ENCODE measurements at regions not wholly inside any gene's neighbourhood (a gene's known extent, or its start where the extent isn't known, plus 50 kb on each side); places are given as distances from the start of the nearest gene placed in this dataset.

DNA sequence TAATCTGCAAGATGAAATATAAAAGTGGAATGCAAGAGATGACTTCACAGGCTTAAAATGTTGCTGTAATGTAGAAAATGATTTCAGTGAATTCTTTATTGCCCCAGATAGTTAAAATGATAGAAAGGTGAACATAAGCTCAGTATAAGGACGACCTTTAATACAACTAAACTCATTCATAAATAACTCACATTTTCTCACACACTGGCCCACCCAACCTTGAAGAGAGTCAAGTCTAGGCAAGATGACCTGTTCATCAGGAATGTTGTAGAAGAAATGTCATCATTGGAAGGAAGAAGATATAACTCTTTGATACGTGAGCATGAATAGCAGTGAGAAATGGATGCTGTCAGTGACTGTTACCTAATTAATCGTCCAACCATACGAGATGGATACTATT, 111.1 kb upstream of the SASH1 start:
- no peak for DNase-seq (ENCODE audit: low spot score in 2 of 2)
- intact Hi-C loops (cut with DNase I; ENCODE audit: low total_unique reads): no loop called here
- 54 to 60% methylated on average over 4 of the region's 4 CpGs for WGBS, 2 donors

DNA sequence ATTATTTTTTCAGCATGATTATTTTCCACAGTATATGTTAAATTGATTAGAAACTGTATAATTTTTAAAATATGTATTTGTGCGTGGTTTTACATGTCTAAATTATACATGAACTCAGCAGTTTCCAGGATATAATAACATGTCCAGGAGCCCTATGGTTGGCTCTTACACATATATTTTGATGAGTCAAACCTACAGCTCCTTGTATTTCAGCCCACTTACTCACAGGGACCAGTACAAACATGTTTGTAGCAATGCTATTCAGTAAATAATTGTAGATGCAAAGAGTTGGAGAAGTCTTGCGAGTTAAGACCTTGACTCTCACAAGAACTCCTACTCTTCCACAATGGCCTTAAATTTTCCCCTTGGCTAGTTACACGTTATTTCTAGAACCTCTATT, 107.2 kb upstream of the SASH1 start:
- intact Hi-C loops (cut with DNase I; ENCODE audit: low total_unique reads): no loop called here
- WGBS, 2 donors: 54 to 64% methylated on average over 3 of the region's 3 CpGs

More for the DNA sequence above, 111.1 kb upstream of the SASH1 start:
- TF ChIP-seq POLR2A (IDR thresholded peaks at IDR 0.05): no peak
- TF ChIP-seq, protein P1, sequence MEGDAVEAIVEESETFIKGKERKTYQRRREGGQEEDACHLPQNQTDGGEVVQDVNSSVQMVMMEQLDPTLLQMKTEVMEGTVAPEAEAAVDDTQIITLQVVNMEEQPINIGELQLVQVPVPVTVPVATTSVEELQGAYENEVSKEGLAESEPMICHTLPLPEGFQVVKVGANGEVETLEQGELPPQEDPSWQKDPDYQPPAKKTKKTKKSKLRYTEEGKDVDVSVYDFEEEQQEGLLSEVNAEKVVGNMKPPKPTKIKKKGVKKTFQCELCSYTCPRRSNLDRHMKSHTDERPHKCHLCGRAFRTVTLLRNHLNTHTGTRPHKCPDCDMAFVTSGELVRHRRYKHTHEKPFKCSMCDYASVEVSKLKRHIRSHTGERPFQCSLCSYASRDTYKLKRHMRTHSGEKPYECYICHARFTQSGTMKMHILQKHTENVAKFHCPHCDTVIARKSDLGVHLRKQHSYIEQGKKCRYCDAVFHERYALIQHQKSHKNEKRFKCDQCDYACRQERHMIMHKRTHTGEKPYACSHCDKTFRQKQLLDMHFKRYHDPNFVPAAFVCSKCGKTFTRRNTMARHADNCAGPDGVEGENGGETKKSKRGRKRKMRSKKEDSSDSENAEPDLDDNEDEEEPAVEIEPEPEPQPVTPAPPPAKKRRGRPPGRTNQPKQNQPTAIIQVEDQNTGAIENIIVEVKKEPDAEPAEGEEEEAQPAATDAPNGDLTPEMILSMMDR (IDR thresholded peaks at IDR 0.05): no peak
- H3K4me3 ChIP-seq (ENCODE audit: low read depth, poor library complexity, severe bottlenecking): no peak overlapping the region

DNA sequence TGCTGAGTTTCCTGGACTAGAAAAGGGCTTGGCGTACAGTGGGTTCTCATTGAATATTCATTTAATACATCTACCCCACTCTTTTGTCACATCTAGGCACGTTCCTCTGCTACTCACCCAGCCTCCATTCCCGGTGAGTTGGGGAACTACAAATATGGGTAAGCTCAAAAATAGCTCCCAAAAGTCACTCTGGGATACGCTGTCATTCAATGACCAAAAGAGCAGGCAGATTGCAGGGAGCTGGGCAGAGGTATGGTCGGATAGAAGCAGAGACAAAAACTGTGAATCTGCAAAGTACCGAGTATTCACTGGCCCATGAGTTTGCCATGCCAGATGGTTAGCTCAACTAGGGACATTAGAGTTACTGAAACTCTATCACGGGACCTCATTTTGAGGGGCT, 103.9 kb upstream of the SASH1 start:
- intact Hi-C loops (cut with DNase I; ENCODE audit: low total_unique reads): no loop called here
- 87 to 93% methylated on average over 7 of the region's 7 CpGs for WGBS, 2 donors

More for the DNA sequence above, 107.2 kb upstream of the SASH1 start:
- no peak overlapping the region for H3K4me3 ChIP-seq (ENCODE audit: low read depth, poor library complexity, severe bottlenecking)
- no peak for DNase-seq (ENCODE audit: low spot score in 2 of 2)
- TF ChIP-seq POLR2A (IDR thresholded peaks at IDR 0.05): no peak
- TF ChIP-seq, protein P1 (IDR thresholded peaks at IDR 0.05): no peak

DNA sequence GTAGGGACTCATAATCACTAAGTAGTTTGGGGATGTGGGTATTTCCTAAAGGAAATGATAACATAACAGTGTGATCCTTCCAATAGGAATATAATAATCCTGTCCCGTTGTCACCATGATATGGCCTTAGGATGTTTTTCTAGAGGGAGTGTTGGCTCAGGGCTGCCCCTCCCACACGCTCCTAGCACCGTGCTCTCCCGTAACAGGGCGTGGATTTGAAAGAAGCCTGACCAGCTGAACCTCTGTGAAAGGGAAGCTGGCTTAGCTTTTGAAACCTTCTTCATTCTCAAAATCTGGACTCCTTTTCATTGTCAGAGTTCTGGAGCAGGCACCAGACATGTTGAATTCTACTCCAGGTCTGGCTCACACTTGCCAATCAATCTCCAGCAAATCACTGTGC, 103.4 kb upstream of the SASH1 start:
- no peak overlapping the region for H3K4me3 ChIP-seq (ENCODE audit: low read depth, poor library complexity, severe bottlenecking)
- WGBS, 2 donors: 37 to 58% methylated on average over 5 of the region's 5 CpGs
- intact Hi-C loops (cut with DNase I; ENCODE audit: low total_unique reads): no loop called here
- no peak for DNase-seq (ENCODE audit: low spot score in 2 of 2)
- TF ChIP-seq, protein P1 (IDR thresholded peaks at IDR 0.05): no peak
- TF ChIP-seq POLR2A (IDR thresholded peaks at IDR 0.05): no peak

More for the DNA sequence above, 103.9 kb upstream of the SASH1 start:
- TF ChIP-seq POLR2A (IDR thresholded peaks at IDR 0.05): no peak
- TF ChIP-seq, protein P1 (IDR thresholded peaks at IDR 0.05): no peak
- H3K4me3 ChIP-seq (ENCODE audit: low read depth, poor library complexity, severe bottlenecking): no peak overlapping the region
- no peak for DNase-seq (ENCODE audit: low spot score in 2 of 2)

DNA sequence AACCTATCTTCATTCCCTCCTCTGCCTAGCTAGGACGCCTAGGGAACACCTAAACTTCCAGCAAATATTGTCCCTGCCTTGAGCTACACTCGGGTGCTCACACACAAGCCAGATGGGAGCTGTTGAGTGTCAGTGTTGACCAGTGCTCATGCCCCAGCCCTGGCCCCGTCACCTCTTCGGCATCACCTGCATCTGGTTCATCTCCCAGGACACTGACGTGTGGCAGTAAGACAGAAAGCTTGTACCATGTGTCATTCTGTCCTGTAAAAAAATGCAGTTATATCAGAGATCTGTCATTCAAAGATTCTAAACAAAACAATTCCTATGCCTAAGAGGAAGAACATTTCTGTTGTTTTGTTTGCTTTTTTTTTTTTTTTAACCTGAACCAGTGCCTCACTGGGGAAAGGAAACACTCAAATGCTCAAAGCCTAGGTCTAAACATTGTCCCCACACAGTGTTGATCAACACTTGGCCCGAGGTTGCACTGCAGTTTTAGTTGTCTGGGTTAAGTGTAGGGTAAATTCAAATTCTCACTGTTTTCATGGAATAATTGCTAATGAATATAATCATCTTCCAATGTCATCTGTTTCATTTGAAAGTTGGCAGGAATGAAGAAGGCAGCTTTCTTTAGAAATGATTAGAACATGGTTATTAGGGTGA, 102.7 kb upstream of the SASH1 start:
- intact Hi-C loops (cut with DNase I; ENCODE audit: low total_unique reads): no loop called here
- H3K4me3 ChIP-seq (ENCODE audit: low read depth, poor library complexity, severe bottlenecking): no peak overlapping the region
- WGBS, 2 donors: 60 to 65% methylated on average over 6 of the region's 6 CpGs
- no peak for TF ChIP-seq POLR2A (IDR thresholded peaks at IDR 0.05)
- TF ChIP-seq, protein P1 (IDR thresholded peaks at IDR 0.05): no peak
- no peak for DNase-seq (ENCODE audit: low spot score in 2 of 2)

DNA sequence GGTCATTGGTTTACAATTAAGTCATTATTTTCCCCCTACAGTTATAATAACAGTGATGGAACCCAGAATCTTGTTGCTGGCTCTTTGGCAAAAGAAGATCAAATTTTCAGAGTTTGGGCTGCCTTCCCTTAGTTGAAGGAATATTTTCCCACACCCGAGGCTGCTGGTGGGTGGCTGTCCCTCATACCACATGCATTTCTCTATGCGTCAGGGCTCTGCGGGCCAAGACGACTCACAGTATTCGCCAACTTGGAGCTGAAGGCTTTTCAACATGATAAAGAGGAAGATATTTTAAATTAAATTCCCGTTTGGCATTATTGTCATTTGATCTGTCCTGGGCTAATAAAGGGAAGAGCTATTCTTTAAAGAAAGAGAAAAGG, 102.2 kb upstream of the SASH1 start:
- intact Hi-C loops (cut with DNase I; ENCODE audit: low total_unique reads): no loop called here
- WGBS, 2 donors: 11 to 31% methylated on average over 6 of the region's 6 CpGs
- DNase-seq (ENCODE audit: low spot score in 2 of 2): no peak
- H3K4me3 ChIP-seq (ENCODE audit: low read depth, poor library complexity, severe bottlenecking): no peak overlapping the region
- TF ChIP-seq POLR2A (IDR thresholded peaks at IDR 0.05): no peak
- TF ChIP-seq, protein P1 (IDR thresholded peaks at IDR 0.05): no peak
